CD4-positive, alpha-beta memory T cell (primary cell): ENCODE measurements at regions not wholly inside any gene's neighbourhood (a gene's known extent, or its start where the extent isn't known, plus 50 kb on each side); places are given as distances from the start of the nearest gene placed in this dataset.

ENCODE experiments used
- CTCF ChIA-PET: fragments of 350-600 bp; sonication (Branson Sonifier 250); formaldehyde crosslinking; loops from one replicate; lab custom pipeline; 2021; ENCODE audit warnings: inconsistent platforms; ENCODE audit not compliant: partially characterized antibody; lab: Charles Lee
- POLR2A ChIA-PET: fragments of 350-600 bp; sonication (Branson Sonifier 250); formaldehyde crosslinking; loops from one replicate; lab custom pipeline; 2021; ENCODE audit not compliant: partially characterized antibody; lab: Charles Lee
- DNase-seq, 5 donors: peaks; one replicate each; pipeline versions ENCODE4 v3.0.0 to v3.0.0-alpha.2; 2020 to 2022; ENCODE audit warnings: mixed read lengths in 1 of 5
- H3K27ac ChIP-seq: one replicate; pipeline ENCODE4 v1.7.0; 2013; ENCODE audit warnings: low read depth, low read length
- H3K27me3 ChIP-seq: 2 replicates; pipeline ENCODE4 v1.7.0; 2013; ENCODE audit warnings: mild to moderate bottlenecking, low read length, moderate library complexity; ENCODE audit not compliant: insufficient read depth
- H3K36me3 ChIP-seq: 2 replicates; pipeline ENCODE4 v1.7.0; 2013; ENCODE audit warnings: mild to moderate bottlenecking, low read length, moderate library complexity; ENCODE audit not compliant: insufficient read depth
- H3K4me1 ChIP-seq: 2 replicates; pipeline ENCODE4 v1.7.0; 2013; ENCODE audit warnings: mild to moderate bottlenecking, low read length, moderate library complexity; ENCODE audit not compliant: insufficient read depth
- H3K4me3 ChIP-seq, 2 donors: one replicate each; pipeline ENCODE4 v1.7.0; 2013; ENCODE audit warnings: low read length in 2 of 2, mild to moderate bottlenecking in 1 of 2
- H3K9me3 ChIP-seq, 2 donors: one replicate each; pipeline ENCODE4 v1.7.0; 2013; ENCODE audit warnings: low read length in 2 of 2, control low read depth in 1 of 2; ENCODE audit not compliant: control insufficient read depth in 1 of 2
- H3K27ac Mint-ChIP-seq, 7 donors: one replicate each; pipeline ENCODE4 v1.8.0; 2020 to 2021; ENCODE audit warnings: mixed read lengths in 7 of 7, mild to moderate bottlenecking in 6 of 7, inconsistent platforms in 3 of 7, moderate library complexity in 3 of 7
- H3K27me3 Mint-ChIP-seq, 2 donors: one replicate each; pipeline ENCODE4 v1.8.0; 2020 to 2021; ENCODE audit warnings: mixed read lengths in 2 of 2
- H3K36me3 Mint-ChIP-seq, 2 donors: one replicate each; pipeline ENCODE4 v1.8.0; 2020 to 2021; ENCODE audit warnings: mixed read lengths in 2 of 2, inconsistent platforms in 1 of 2, mild to moderate bottlenecking in 1 of 2
- H3K4me1 Mint-ChIP-seq, 4 donors: one replicate each; pipeline ENCODE4 v1.8.0; 2020 to 2021; ENCODE audit warnings: mixed read lengths in 4 of 4, mild to moderate bottlenecking in 1 of 4
- H3K4me3 Mint-ChIP-seq, 8 donors: one replicate each; pipeline ENCODE4 v1.8.0; 2020 to 2021; ENCODE audit warnings: mixed read lengths in 8 of 8, mild to moderate bottlenecking in 7 of 8, moderate library complexity in 6 of 8, inconsistent platforms in 3 of 8
- H3K9me3 Mint-ChIP-seq, 8 donors: one replicate each; pipeline ENCODE4 v1.8.0; 2020 to 2021; ENCODE audit warnings: mixed read lengths in 8 of 8, mild to moderate bottlenecking in 5 of 8, inconsistent platforms in 3 of 8, moderate library complexity in 1 of 8
- intact Hi-C: fragments of 100-400 bp; cut with micrococcal nuclease; formaldehyde crosslinking; loops from one replicate; pipeline ENCODE4 v1.15.1; 2023

- no peak overlapping the region for H3K4me3 Mint-ChIP-seq
- CTCF ChIA-PET: no interaction called here
- no peak for DNase-seq
Observed at GRCh38 chr2:220064111-220065030, 436.9 kb downstream of the SLC4A3 start.

GRCh38 chr2:220065581-220065980 is 438.2 kb downstream of the SLC4A3 start:
- POLR2A ChIA-PET: no interaction called here

More at GRCh38 chr2:220064111-220065030, 436.9 kb downstream of the SLC4A3 start:
- intact Hi-C loops: no loop called here
- POLR2A ChIA-PET: no interaction called here
- peaks cover 0 to 3% of the 10 kb centered on the region in 2 donors for H3K27me3 Mint-ChIP-seq
- Histone ChIP-seq H3K4me1 (no peaks in the 10 kb centered on the region), H3K4me3 (no peak overlapping the region), H3K9me3 (no peaks in the 10 kb centered on the region), H3K27me3 (no peaks in the 10 kb centered on the region), H3K27ac (no peak overlapping the region), H3K36me3 (no peaks in the 10 kb centered on the region)
- no peaks in the 10 kb centered on the region for H3K4me1 Mint-ChIP-seq
- H3K9me3 Mint-ChIP-seq: peaks cover 0 to 3% (median 0%) of the 10 kb centered on the region in 8 donors
- H3K36me3 Mint-ChIP-seq: no peaks in the 10 kb centered on the region
- H3K27ac Mint-ChIP-seq: no peak overlapping the region

GRCh38 chr2:220068846-220069245 is 441.4 kb downstream of the SLC4A3 start:
- Mint-ChIP-seq H3K4me1 (no peaks in the 10 kb centered on the region), H3K9me3 (peaks cover 0 to 3% (median 0%) of the 10 kb centered on the region in 8 donors), H3K27ac (no peak overlapping the region), H3K27me3 (peaks cover 0 to 2% of the 10 kb centered on the region in 2 donors), H3K4me3 (no peak overlapping the region), H3K36me3 (no peaks in the 10 kb centered on the region)
- Histone ChIP-seq H3K9me3 (no peaks in the 10 kb centered on the region), H3K27ac (no peak overlapping the region), H3K27me3 (no peaks in the 10 kb centered on the region), H3K4me1 (no peaks in the 10 kb centered on the region), H3K36me3 (no peaks in the 10 kb centered on the region), H3K4me3 (no peak overlapping the region)
- CTCF ChIA-PET: no interaction called here
- intact Hi-C loops: no loop called here
- no peak for DNase-seq
- POLR2A ChIA-PET: no interaction called here

More at GRCh38 chr2:220065581-220065980, 438.2 kb downstream of the SLC4A3 start:
- no peak overlapping the region for H3K4me3 ChIP-seq
- no peaks in the 10 kb centered on the region for H3K9me3 ChIP-seq
- Mint-ChIP-seq H3K4me1 (no peaks in the 10 kb centered on the region), H3K27ac (no peak overlapping the region), H3K4me3 (no peak overlapping the region), H3K36me3 (no peaks in the 10 kb centered on the region), H3K27me3 (peaks cover 0 to 2% of the 10 kb centered on the region in 2 donors), H3K9me3 (peaks cover 0 to 3% (median 0%) of the 10 kb centered on the region in 8 donors)
- no peaks in the 10 kb centered on the region for H3K36me3 ChIP-seq
- intact Hi-C loops: no loop called here
- no peak for DNase-seq
- no peak overlapping the region for H3K27ac ChIP-seq
- CTCF ChIA-PET: no interaction called here
- H3K4me1 ChIP-seq: no peaks in the 10 kb centered on the region
- H3K27me3 ChIP-seq: no peaks in the 10 kb centered on the region

- no peaks in the 10 kb centered on the region for H3K27me3 ChIP-seq
- H3K4me3 Mint-ChIP-seq: no peak overlapping the region
- no peaks in the 10 kb centered on the region for H3K36me3 ChIP-seq
- H3K27ac ChIP-seq: no peak overlapping the region
- no peaks in the 10 kb centered on the region for H3K9me3 ChIP-seq
- H3K9me3 Mint-ChIP-seq: peaks cover 0 to 3% (median 0%) of the 10 kb centered on the region in 8 donors
- H3K4me1 Mint-ChIP-seq: no peaks in the 10 kb centered on the region
- no peaks in the 10 kb centered on the region for H3K4me1 ChIP-seq
- peaks cover 0 to 2% of the 10 kb centered on the region in 2 donors for H3K27me3 Mint-ChIP-seq
- H3K36me3 Mint-ChIP-seq: no peaks in the 10 kb centered on the region
- H3K4me3 ChIP-seq: no peak overlapping the region
- no peak overlapping the region for H3K27ac Mint-ChIP-seq
- CTCF ChIA-PET: no interaction called here
- intact Hi-C loops: no loop called here
- no peak for DNase-seq
- POLR2A ChIA-PET: no interaction called here
Observed at GRCh38 chr2:220070349-220070748, 442.9 kb downstream of the SLC4A3 start.

- H3K36me3 ChIP-seq: no peaks in the 10 kb centered on the region
- Mint-ChIP-seq H3K36me3 (no peaks in the 10 kb centered on the region), H3K27me3 (peaks cover 0 to 2% of the 10 kb centered on the region in 2 donors), H3K9me3 (peaks cover 0 to 2% (median 0%) of the 10 kb centered on the region in 8 donors), H3K4me1 (no peaks in the 10 kb centered on the region), H3K27ac (no peak overlapping the region), H3K4me3 (no peak overlapping the region)
- no peaks in the 10 kb centered on the region for H3K4me1 ChIP-seq
- H3K9me3 ChIP-seq: no peaks in the 10 kb centered on the region
- no peak for DNase-seq
- intact Hi-C loops: no loop called here
- POLR2A ChIA-PET: no interaction called here
- no peaks in the 10 kb centered on the region for H3K27me3 ChIP-seq
- H3K27ac ChIP-seq: no peak overlapping the region
- CTCF ChIA-PET: no interaction called here
- H3K4me3 ChIP-seq: no peak overlapping the region
Observed at GRCh38 chr2:220071696-220072095, 444.3 kb downstream of the SLC4A3 start.

- H3K36me3 ChIP-seq: no peaks in the 10 kb centered on the region
- no peaks in the 10 kb centered on the region for H3K27me3 ChIP-seq
- Mint-ChIP-seq H3K27ac (no peak overlapping the region), H3K9me3 (peaks cover 0 to 2% (median 0%) of the 10 kb centered on the region in 8 donors), H3K27me3 (no peaks in the 10 kb centered on the region), H3K4me3 (no peak overlapping the region), H3K4me1 (no peaks in the 10 kb centered on the region), H3K36me3 (no peaks in the 10 kb centered on the region)
- no peaks in the 10 kb centered on the region for H3K4me1 ChIP-seq
- no peak for DNase-seq
- CTCF ChIA-PET: no interaction called here
- no peaks in the 10 kb centered on the region for H3K9me3 ChIP-seq
- POLR2A ChIA-PET: no interaction called here
- no peak overlapping the region for H3K27ac ChIP-seq
- intact Hi-C loops: no loop called here
- no peak overlapping the region for H3K4me3 ChIP-seq
Observed at GRCh38 chr2:220072669-220073220, 445.3 kb downstream of the SLC4A3 start.

- POLR2A ChIA-PET: no interaction called here
Observed at GRCh38 chr2:220075835-220076234, 448.4 kb downstream of the SLC4A3 start.

More at GRCh38 chr2:220075835-220076234, 448.4 kb downstream of the SLC4A3 start:
- Histone ChIP-seq H3K4me1 (no peaks in the 10 kb centered on the region), H3K27me3 (no peaks in the 10 kb centered on the region), H3K36me3 (no peaks in the 10 kb centered on the region), H3K27ac (no peak overlapping the region), H3K9me3 (no peaks in the 10 kb centered on the region), H3K4me3 (no peak overlapping the region)
- Mint-ChIP-seq H3K4me3 (no peak overlapping the region), H3K9me3 (peaks cover 0 to under 1% (median 0%) of the 10 kb centered on the region in 8 donors), H3K36me3 (no peaks in the 10 kb centered on the region), H3K27ac (no peak overlapping the region), H3K27me3 (peaks cover 0 to 1% of the 10 kb centered on the region in 2 donors), H3K4me1 (no peaks in the 10 kb centered on the region)
- CTCF ChIA-PET: no interaction called here
- DNase-seq: no peak
- intact Hi-C loops: no loop called here
